22Rv1 (cell line): ENCODE measurements at regions not wholly inside any gene's neighbourhood (a gene's known extent, or its start where the extent isn't known, plus 50 kb on each side); places are given as distances from the start of the nearest gene placed in this dataset.
A peak's percentile ranks its signal among the peaks of the same experiment; 100 is the strongest.

ENCODE experiments used
- H3K27ac ChIP-seq: fragments of 450-650 bp; 2 replicates; pipeline ENCODE4 v1.5.1; 2017
- CTCF ChIP-seq: fragments of 450-650 bp; IDR thresholded peaks from 2 replicates; pipeline ENCODE4 v1.5.1; 2017; ENCODE audit warnings: mild to moderate bottlenecking
- ZFX ChIP-seq: fragments of 450-650 bp; IDR thresholded peaks from 2 replicates; pipeline ENCODE4 v1.6.1; 2017; ENCODE audit warnings: antibody characterized with exemption, borderline replicate concordance

- H3K27ac ChIP-seq = no peak overlapping the region
- no peak for TF ChIP-seq ZFX
- no peak for TF ChIP-seq CTCF
These were observed 579.5 kb downstream of the PDCD6IP start for GRCh38 chr3:34377961-34378360.

- TF ChIP-seq ZFX (no peak), CTCF (no peak)
- no peak overlapping the region for H3K27ac ChIP-seq
These were observed 582.8 kb downstream of the PDCD6IP start for GRCh38 chr3:34381243-34381642.

- H3K27ac ChIP-seq = no peak overlapping the region
- TF ChIP-seq ZFX = no peak
- no peak for TF ChIP-seq CTCF
These were observed 584.4 kb downstream of the PDCD6IP start for GRCh38 chr3:34382859-34383258.

- TF ChIP-seq ZFX = no peak
- no peak for TF ChIP-seq CTCF
- H3K27ac ChIP-seq = no peak overlapping the region
These were observed 587.9 kb downstream of the PDCD6IP start for GRCh38 chr3:34386309-34386708.

GRCh38 chr3:34387826-34388564 lies 589.6 kb downstream of the PDCD6IP start:
- H3K27ac ChIP-seq = no peak overlapping the region

GRCh38 chr3:34388830-34389229 lies 590.4 kb downstream of the PDCD6IP start:
- no peak for TF ChIP-seq ZFX
- TF ChIP-seq CTCF = no peak
- H3K27ac ChIP-seq = no peak overlapping the region

More at GRCh38 chr3:34387826-34388564, 589.6 kb downstream of the PDCD6IP start:
- no peak for TF ChIP-seq ZFX
- peak; percentile 33 for TF ChIP-seq CTCF

GRCh38 chr3:34394978-34395748 lies 596.7 kb downstream of the PDCD6IP start:
- TF ChIP-seq ZFX = no peak
- TF ChIP-seq CTCF = no peak
- no peak overlapping the region for H3K27ac ChIP-seq
